ENCODE measurements at regions not wholly inside any gene's neighbourhood (a gene's known extent, or its start where the extent isn't known, plus 50 kb on each side); places are given as distances from the start of the nearest gene placed in this dataset.
"Not testable (repeated sequence)": the region's sequence is repeated elsewhere in the genome, so short reads cannot be mapped to it uniquely, and the experiment has no call there.

GRCh38 chr2:34239511-34239910 is 640.4 kb upstream of the FAM98A start:
- Histone ChIP-seq H3K27me3 (no peaks in the 10 kb centered on the region), H3K27ac (no peak overlapping the region), H3K9me3 (no peaks in the 10 kb centered on the region), H3K4me1 (no peaks in the 10 kb centered on the region), H3K4me3 (no peak overlapping the region), H3K36me3 (no peaks in the 10 kb centered on the region)
- no peak for DNase-seq
- no peak for TF ChIP-seq POLR2A (IDR thresholded peaks at IDR 0.05)
- TF ChIP-seq, protein P1, sequence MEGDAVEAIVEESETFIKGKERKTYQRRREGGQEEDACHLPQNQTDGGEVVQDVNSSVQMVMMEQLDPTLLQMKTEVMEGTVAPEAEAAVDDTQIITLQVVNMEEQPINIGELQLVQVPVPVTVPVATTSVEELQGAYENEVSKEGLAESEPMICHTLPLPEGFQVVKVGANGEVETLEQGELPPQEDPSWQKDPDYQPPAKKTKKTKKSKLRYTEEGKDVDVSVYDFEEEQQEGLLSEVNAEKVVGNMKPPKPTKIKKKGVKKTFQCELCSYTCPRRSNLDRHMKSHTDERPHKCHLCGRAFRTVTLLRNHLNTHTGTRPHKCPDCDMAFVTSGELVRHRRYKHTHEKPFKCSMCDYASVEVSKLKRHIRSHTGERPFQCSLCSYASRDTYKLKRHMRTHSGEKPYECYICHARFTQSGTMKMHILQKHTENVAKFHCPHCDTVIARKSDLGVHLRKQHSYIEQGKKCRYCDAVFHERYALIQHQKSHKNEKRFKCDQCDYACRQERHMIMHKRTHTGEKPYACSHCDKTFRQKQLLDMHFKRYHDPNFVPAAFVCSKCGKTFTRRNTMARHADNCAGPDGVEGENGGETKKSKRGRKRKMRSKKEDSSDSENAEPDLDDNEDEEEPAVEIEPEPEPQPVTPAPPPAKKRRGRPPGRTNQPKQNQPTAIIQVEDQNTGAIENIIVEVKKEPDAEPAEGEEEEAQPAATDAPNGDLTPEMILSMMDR (IDR thresholded peaks at IDR 0.05): no peak

DNA sequence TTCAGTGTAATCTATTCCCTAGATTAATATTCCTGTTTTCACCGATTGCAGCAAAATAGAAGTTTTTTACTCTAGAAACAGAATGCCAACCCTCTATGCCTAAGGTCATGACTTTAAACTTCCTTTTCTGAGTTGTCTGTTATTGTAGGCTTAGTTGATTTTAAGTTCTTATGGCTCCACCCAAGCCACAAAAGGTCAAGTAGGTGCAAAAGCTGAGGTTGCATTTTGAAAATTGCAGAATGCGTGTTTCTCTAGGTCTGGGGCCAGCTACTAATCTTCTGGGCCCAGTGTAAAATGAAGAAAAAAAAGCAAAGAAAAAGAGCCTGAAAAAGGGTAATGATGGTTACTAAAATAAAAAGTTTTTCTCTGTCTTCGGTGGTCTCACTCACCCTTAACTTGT is 635.7 kb upstream of the FAM98A start:
- Histone ChIP-seq H3K4me1 (no peaks in the 10 kb centered on the region), H3K36me3 (no peaks in the 10 kb centered on the region), H3K9me3 (no peaks in the 10 kb centered on the region), H3K27ac (no peak overlapping the region), H3K4me3 (no peak overlapping the region), H3K27me3 (no peaks in the 10 kb centered on the region)
- DNase-seq: no peak
- TF ChIP-seq, protein P1 (IDR thresholded peaks at IDR 0.05): no peak
- no peak for TF ChIP-seq POLR2A (IDR thresholded peaks at IDR 0.05)

- no peaks in the 10 kb centered on the region for H3K36me3 ChIP-seq
- H3K4me1 ChIP-seq: no peaks in the 10 kb centered on the region
- TF ChIP-seq, protein P1 (IDR thresholded peaks at IDR 0.05): no peak
- no peak for TF ChIP-seq POLR2A (IDR thresholded peaks at IDR 0.05)
- H3K27ac ChIP-seq: no peak overlapping the region
- no peaks in the 10 kb centered on the region for H3K9me3 ChIP-seq
- H3K27me3 ChIP-seq: no peaks in the 10 kb centered on the region
- no peak overlapping the region for H3K4me3 ChIP-seq
- no peak for DNase-seq
Observed at GRCh38 chr2:34229998-34230397, 630.9 kb upstream of the FAM98A start.

- Histone ChIP-seq H3K4me1 (no peaks in the 10 kb centered on the region), H3K9me3 (no peaks in the 10 kb centered on the region), H3K4me3 (no peak overlapping the region), H3K27ac (no peak overlapping the region), H3K27me3 (no peaks in the 10 kb centered on the region), H3K36me3 (no peaks in the 10 kb centered on the region)
- DNase-seq: no peak
- TF ChIP-seq, protein P1 (IDR thresholded peaks at IDR 0.05): no peak
- no peak for TF ChIP-seq POLR2A (IDR thresholded peaks at IDR 0.05)
Observed at GRCh38 chr2:34215174-34215573, 616.1 kb upstream of the FAM98A start.

DNA sequence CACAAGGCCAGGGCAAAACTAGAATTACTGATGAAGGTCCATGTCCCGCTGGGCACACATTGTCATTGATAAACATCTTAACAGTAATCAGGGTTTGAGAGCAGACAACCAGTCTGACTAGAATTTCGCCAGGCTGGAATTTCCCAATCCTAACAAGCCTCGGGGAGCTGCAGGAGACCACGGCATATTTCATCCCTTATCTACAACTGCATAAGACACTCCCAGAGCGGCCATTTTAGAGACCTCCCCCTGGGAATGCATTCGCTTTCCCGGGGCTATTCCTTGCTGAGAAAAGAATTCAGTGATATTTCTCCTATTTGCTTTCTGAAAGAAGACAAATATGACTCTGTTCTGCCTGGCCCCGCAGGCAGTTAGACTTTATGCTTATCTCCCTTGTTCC is 611.3 kb upstream of the FAM98A start:
- DNase-seq, H3K27ac ChIP-seq, H3K36me3 ChIP-seq, H3K27me3 ChIP-seq, H3K4me3 ChIP-seq, H3K4me1 ChIP-seq, H3K9me3 ChIP-seq: not testable (repeated sequence)

GRCh38 chr2:34204560-34204959 is 605.5 kb upstream of the FAM98A start:
- DNase-seq: no peak
- H3K4me3 ChIP-seq: no peak overlapping the region
- peaks cover 0 to 1% (median 0%) of the 10 kb centered on the region in 4 donors for H3K9me3 ChIP-seq
- no peak for TF ChIP-seq POLR2A (IDR thresholded peaks at IDR 0.05)
- TF ChIP-seq, protein P1 (IDR thresholded peaks at IDR 0.05): no peak
- no peaks in the 10 kb centered on the region for H3K27me3 ChIP-seq
- no peaks in the 10 kb centered on the region for H3K4me1 ChIP-seq
- no peaks in the 10 kb centered on the region for H3K36me3 ChIP-seq
- no peak overlapping the region for H3K27ac ChIP-seq
